ENCODE measurements at regions not wholly inside any gene's neighbourhood (a gene's known extent, or its start where the extent isn't known, plus 50 kb on each side); places are given as distances from the start of the nearest gene placed in this dataset.

DNA sequence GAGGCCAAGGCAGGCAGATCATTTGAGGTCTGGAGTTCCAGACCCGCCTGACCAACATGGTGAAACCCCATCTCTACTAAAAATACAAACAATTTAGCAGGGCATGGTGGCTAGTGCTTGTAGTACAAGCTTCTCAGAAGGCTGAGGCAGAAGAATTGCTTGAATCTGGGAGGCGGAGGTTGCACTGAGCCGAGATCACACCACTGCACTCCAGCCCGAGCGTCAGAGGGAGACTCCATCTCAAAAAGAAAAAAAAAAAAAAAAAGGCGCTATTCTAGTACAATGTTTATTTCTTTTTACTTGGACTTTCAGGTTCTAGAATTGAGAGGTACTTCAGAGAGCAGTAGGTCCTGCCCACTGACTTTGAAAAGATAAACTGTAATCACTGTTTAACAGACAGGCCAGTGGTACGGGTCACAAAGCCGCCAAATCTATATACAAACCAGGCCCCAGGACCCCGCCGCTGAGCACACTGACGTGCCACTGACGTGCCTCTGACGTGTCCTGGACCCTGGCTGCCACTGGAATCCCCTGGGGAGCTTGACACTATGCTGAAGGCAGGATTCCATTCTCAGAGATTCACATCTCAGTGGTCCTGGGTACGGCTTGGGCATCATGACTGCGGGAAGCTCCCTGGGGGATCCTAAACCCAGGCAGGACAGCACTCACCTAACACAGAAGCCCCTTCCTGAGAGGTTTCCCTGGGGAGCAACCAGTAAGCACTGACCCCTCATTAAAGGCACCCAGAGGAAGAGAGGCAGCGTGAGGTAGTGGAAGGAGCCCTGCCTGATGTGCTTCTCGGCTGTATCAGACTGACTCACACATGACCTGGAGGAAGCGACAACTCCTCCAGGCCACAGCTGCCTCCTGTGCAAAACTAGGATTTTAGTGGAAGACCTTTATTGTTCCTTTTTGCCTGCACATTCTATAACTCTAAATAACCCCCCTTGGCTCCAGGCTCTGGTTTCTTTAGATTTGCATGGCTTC lies 197.8 kb upstream of the MEIS1 start:
- 81 to 88% methylated on average over 18 of the region's 18 CpGs for WGBS, 2 donors
- ATAC-seq (no peak), DNase-seq (no peak)

GRCh38 chr2:66236067-66236685 lies 198.7 kb upstream of the MEIS1 start:
- Histone ChIP-seq H3K9me3 (no peaks in the 10 kb centered on the region), H3K4me3 (no peak overlapping the region), H3K27me3 (no peaks in the 10 kb centered on the region), H3K27ac (no peak overlapping the region), H3K4me1 (peaks cover 5% of the 10 kb centered on the region), H3K36me3 (replicated peaks in 1 of 2; ENCODE audit: insufficient read depth in 1 of 2, low read depth in 2 of 2) (no peaks in the 10 kb centered on the region)
- peak in 2 of 4 donors; percentile 6 to 21 for DNase-seq
- peak; percentile 16 for ATAC-seq
- WGBS, 2 donors, result 82% methylated on average over 9 of the region's 9 CpGs
- TF ChIP-seq, protein P1, sequence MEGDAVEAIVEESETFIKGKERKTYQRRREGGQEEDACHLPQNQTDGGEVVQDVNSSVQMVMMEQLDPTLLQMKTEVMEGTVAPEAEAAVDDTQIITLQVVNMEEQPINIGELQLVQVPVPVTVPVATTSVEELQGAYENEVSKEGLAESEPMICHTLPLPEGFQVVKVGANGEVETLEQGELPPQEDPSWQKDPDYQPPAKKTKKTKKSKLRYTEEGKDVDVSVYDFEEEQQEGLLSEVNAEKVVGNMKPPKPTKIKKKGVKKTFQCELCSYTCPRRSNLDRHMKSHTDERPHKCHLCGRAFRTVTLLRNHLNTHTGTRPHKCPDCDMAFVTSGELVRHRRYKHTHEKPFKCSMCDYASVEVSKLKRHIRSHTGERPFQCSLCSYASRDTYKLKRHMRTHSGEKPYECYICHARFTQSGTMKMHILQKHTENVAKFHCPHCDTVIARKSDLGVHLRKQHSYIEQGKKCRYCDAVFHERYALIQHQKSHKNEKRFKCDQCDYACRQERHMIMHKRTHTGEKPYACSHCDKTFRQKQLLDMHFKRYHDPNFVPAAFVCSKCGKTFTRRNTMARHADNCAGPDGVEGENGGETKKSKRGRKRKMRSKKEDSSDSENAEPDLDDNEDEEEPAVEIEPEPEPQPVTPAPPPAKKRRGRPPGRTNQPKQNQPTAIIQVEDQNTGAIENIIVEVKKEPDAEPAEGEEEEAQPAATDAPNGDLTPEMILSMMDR (IDR thresholded peaks at IDR 0.05), result no peak
- no peak for TF ChIP-seq POLR2A (IDR thresholded peaks at IDR 0.05)
- intact Hi-C loops (cut with DNase I), result no loop called here

More for the DNA sequence above, 197.8 kb upstream of the MEIS1 start:
- peaks cover 5% of the 10 kb centered on the region for H3K4me1 ChIP-seq
- TF ChIP-seq, protein P1 (IDR thresholded peaks at IDR 0.05), result no peak
- TF ChIP-seq POLR2A (IDR thresholded peaks at IDR 0.05), result no peak
- no peaks in the 10 kb centered on the region for H3K9me3 ChIP-seq
- no peaks in the 10 kb centered on the region for H3K36me3 ChIP-seq (replicated peaks in 1 of 2; ENCODE audit: insufficient read depth in 1 of 2, low read depth in 2 of 2)
- no peak overlapping the region for H3K27ac ChIP-seq
- intact Hi-C loops (cut with DNase I), result no loop called here
- no peaks in the 10 kb centered on the region for H3K27me3 ChIP-seq
- no peak overlapping the region for H3K4me3 ChIP-seq

DNA sequence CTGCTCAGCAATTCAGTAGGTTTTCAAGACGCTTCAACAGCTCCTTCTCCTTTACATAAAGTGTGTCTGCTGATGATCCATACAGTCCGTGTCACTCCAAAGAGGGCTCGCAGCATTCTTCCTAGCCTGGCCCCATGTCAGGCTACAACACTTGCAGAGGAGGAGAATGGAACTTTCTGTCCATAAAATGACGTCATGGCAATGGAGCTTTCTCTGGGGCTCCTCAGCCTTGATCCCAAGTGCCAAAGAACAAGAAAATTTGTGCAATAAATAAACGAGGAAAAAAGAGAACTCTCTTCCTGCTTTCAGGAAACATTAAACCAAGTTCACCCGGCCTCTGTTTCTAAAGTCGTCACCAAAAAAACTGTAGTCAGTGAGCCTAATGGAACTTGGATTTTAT lies 199.5 kb upstream of the MEIS1 start:
- H3K27ac ChIP-seq, result no peak overlapping the region
- H3K27me3 ChIP-seq, result no peaks in the 10 kb centered on the region
- DNase-seq, result no peak
- intact Hi-C loops (cut with DNase I), result no loop called here
- H3K4me3 ChIP-seq, result no peak overlapping the region
- H3K4me1 ChIP-seq, result no peaks in the 10 kb centered on the region
- ATAC-seq, result no peak
- no peaks in the 10 kb centered on the region for H3K9me3 ChIP-seq
- WGBS, 2 donors, result 65 to 67% methylated on average over 7 of the region's 7 CpGs
- TF ChIP-seq POLR2A (IDR thresholded peaks at IDR 0.05), result no peak
- TF ChIP-seq, protein P1 (IDR thresholded peaks at IDR 0.05), result no peak
- no peaks in the 10 kb centered on the region for H3K36me3 ChIP-seq (replicated peaks in 1 of 2; ENCODE audit: insufficient read depth in 1 of 2, low read depth in 2 of 2)

- ATAC-seq (no peak), DNase-seq (no peak)
- no peaks in the 10 kb centered on the region for H3K4me1 ChIP-seq
- TF ChIP-seq POLR2A (IDR thresholded peaks at IDR 0.05), result no peak
- TF ChIP-seq, protein P1 (IDR thresholded peaks at IDR 0.05), result no peak
- H3K27ac ChIP-seq, result no peak overlapping the region
- H3K4me3 ChIP-seq, result no peak overlapping the region
- H3K9me3 ChIP-seq, result no peaks in the 10 kb centered on the region
- intact Hi-C loops (cut with DNase I), result no loop called here
- H3K27me3 ChIP-seq, result no peaks in the 10 kb centered on the region
- H3K36me3 ChIP-seq (replicated peaks in 1 of 2; ENCODE audit: insufficient read depth in 1 of 2, low read depth in 2 of 2), result no peaks in the 10 kb centered on the region
- 62 to 67% methylated on average over 2 of the region's 2 CpGs for WGBS, 2 donors
Observed at GRCh38 chr2:66233981-66234380, 200.9 kb upstream of the MEIS1 start.
